ENCODE measurements at regions not wholly inside any gene's neighbourhood (a gene's known extent, or its start where the extent isn't known, plus 50 kb on each side); places are given as distances from the start of the nearest gene placed in this dataset.
"Not testable (repeated sequence)": the region's sequence is repeated elsewhere in the genome, so short reads cannot be mapped to it uniquely, and the experiment has no call there.

DNA sequence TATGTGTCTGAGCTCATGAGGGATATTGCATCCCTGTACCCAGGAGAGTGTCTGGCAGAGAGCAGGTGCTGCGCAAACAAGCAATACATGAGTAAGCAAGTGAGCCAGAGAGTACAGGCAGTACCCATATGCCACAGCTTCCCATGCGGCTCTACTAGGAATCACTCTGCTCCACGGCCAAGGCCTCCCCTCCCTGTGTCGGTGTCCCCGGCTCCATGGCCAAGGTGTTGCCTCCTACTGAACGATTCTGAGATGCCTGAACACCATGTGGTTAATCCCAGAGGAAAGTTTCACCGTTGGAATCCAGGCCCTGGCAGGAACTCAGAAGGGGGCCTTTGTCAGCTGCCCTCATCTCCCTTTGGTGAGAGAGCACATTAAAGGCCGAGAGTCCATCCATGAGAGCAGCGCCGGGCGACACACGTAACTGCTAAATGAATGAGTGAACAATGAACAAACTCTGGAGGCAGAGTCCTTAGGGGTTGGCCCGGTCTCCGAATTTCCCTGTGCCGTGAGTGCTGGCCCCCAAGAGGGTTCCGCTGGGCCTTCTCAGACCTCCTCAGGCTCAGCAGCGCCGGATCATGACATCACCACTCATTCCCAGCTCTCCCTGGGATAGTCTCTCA, 136.0 kb upstream of the FAM20C start:
- DNase-seq: no peak

DNA sequence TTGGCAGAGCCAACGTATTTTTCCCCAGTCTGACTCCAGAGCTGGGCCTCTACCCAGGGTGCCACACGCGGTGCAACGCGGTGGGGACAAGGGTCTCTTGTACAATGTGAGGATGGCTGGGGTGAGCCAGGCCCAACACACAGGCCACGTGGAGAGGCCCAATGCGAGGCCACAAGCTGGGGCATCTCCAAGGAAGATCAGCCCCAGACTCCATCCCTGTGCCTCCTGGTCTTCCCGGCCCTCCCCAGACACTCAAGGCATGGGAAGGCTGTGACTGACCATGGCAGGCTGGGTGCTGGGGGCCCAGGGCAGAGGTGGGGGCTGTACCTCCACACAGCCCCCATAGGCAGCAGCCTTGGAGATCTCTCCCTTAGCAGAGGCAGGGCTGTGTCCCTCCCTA, 135.3 kb upstream of the FAM20C start:
- DNase-seq: no peak

- no peak for DNase-seq
Measured at GRCh38 chr7:57482-58255, 134.7 kb upstream of the FAM20C start.

GRCh38 chr7:58316-58715, 134.1 kb upstream of the FAM20C start:
- no peak for DNase-seq

GRCh38 chr7:59079-60016, 133.0 kb upstream of the FAM20C start:
- DNase-seq: no peak

DNA sequence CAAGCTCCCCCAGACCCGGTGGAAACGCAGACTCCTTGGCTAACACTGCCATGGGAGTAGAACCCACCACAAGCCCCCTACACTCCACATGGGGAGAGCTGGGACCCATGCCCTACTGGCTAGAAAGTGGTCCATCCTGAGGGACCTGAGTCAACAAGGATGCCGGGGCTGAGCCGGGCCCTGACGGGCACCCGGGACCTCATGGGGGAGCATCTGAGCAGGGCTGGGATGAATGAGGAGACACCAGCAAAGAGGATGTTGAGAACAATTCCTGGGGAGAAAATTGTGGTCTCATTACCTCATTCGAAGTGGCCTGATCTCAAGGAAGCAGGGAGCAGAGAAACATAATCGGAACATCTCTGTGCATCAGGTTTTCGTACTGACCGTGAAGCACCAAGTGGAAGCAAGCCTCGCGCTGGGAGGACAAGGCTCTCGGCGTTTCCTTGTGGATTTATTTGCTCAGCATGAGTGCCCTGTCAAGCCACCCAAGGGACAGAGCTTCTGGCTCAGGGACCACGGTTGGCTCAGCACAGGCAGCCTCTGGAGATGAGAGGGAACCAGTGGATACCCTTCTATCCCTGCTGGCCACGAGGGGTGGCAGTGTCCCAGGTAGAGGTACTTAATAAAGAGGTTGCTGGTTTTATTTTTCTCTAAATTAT, 132.2 kb upstream of the FAM20C start:
- no peak for DNase-seq

GRCh38 chr7:60706-61105, 131.7 kb upstream of the FAM20C start:
- no peak for DNase-seq

- DNase-seq: no peak
Measured at GRCh38 chr7:61111-61510, 131.3 kb upstream of the FAM20C start.

DNA sequence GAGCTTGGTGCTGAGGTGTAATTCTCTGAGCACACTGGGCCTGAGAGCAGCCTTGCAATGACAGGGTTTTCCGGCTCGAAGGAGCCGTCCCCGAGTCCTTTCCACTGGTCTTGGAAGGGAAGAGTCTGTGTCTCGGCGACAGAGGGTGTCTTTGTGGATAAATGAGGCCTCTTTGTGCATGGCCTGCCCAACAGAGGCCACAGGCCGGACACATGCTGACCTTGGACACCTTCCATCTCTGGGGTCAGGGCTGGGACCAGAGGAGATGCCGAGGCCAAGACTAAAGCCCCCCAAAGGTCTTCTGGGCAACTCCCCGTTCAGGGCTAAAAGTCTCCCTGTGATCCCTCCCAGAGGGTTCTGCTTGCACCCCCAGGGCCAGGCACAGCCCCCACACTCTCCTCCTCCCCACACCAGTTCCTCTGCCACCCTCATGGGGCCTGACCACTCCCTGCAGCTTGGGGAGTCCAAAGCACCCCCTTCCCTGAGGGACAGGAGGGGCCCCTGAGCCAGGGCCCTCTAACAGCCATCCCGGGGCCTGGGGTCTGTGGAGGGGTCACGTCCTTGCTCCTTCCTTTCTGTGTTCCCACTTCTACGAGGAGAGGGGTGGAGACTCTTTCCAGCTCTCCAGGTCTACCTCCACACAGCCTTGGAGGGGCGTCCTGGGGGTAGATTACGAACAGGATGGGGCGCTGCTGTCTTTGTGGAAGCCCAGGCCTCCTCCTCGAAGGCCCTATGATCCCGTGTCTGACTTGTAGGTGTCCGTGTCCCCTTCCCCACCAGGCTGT, 130.6 kb upstream of the FAM20C start:
- DNase-seq: no peak

GRCh38 chr7:62361-63116, 129.8 kb upstream of the FAM20C start:
- no peak for DNase-seq

GRCh38 chr7:63117-63480, 129.3 kb upstream of the FAM20C start:
- no peak for DNase-seq

DNA sequence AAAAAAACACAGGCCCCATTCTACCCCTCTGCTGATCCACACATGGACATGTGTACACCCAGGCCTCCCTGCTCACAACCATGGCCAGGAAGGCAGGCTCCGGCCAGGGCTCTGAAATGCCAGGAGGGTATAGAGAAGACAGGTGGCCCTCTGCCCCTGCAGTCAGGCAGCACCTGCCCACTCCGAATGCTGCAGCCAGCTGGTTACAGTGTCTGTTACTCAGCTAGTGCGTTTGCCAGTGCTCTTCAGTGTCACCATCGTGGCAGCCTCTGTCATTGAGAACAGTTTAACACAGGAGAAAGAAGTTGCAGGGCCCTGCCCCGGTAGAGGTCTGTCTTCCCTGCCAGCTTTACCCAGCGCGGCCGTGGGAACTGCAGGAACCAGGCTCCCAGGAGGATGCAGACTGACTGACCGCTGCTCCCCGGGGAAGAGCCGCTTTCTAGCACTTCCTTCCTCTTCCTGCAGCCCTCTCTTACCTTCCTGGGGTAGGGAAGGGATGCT, 128.8 kb upstream of the FAM20C start:
- DNase-seq: no peak

DNA sequence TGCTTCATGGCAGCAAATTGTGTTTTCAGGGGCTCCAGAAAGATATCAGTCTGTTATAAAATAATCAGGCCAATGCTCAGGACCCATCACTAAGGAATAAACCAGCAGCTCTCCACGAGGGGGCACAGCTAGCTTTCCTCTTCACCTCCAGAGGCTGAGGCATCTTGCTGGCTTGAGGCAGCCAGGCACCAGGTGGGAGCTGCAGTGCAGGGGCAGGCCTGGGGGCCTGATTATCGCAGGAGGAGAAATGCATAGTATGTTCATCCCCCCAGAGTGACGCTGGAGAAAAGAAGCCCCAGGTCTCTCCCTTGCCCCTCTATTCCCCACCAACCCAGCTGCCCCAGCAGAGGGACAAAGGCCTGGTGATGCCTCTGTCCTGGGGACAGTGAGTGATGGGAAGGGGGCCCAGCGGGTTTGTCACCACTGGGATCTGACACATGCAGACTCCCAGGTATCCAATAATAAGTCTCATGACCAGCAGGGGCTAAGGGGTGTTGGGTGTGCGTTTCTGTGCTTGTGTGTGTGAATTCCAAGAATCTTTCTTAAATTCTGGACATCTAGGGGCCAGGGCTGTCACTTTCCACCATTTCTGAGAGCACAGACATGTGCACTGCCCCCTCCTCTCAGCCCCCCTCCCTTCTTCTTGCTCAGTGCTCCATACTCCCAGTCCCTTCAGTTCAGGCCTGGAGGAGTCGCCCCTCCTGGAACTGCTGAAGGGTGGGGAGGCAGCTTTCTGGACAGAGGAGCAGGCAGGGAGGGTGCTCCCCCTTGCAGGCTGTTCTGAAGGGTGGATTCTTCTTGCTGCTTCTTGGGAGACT, 128.1 kb upstream of the FAM20C start:
- peak; percentile 66 for DNase-seq

DNA sequence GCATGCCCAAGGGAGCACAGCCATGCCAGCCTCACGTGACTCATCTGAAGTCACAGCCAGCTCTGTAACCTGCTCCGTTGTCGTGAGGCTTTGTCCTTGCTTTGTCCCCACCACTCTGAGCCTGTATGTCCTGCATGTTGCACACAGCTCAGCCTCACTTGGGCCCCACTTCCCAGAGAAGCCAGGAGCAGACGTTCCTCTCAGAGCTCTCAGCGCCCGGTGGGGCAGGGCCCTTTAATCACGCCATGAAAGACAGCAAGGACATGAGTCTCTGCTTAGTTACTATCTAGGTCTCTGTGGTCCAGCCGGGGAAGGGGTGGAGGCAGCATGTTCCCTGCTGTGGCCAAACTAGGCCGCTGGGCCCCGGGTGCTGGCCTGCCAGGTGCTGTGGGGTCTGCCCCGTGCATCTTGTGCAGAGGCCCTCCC, 127.4 kb upstream of the FAM20C start:
- no peak for DNase-seq

- peak; percentile 61 for DNase-seq
Measured at GRCh38 chr7:65554-65953, 126.8 kb upstream of the FAM20C start.

DNA sequence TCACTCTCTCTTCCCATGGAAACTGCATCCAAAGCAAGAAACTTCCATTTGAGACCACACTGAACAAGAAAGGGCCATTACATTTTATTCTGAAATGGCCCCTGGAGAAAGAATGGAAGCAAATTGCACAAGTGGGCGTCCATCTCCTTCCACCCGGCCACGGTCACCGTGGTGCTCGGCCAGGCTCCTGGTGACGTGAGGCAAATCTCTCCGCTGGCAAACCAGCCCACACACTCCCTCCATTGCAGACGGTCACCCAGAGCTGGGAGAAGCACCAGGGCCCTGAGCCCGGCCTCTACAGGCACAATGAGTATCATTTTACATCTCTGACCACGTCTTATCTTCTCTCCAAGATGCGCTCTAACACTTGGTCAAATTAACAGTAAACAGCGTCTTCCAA, 126.1 kb upstream of the FAM20C start:
- DNase-seq: no peak

DNA sequence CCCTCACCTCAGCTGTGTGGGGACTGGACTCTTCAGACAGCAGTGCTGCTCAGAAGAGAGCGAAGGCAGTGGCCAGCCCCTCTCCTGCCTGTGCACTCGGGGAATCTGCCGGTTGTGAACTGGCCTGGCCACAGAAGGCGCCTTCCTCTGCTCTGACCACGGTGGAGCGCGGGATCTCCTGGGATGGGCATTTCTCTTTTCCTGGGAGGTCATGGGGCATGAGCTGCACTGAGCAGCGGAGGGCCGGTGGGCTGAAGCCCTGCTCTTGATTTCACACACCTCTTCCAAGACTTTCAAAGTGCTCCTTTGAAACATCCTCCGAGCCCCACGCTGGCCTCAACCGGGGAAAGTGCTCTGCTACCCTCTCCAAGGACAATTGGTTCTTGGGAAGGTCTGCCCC, 125.6 kb upstream of the FAM20C start:
- DNase-seq: no peak

GRCh38 chr7:67661-68395, 124.5 kb upstream of the FAM20C start:
- peak; percentile 24 for DNase-seq

DNA sequence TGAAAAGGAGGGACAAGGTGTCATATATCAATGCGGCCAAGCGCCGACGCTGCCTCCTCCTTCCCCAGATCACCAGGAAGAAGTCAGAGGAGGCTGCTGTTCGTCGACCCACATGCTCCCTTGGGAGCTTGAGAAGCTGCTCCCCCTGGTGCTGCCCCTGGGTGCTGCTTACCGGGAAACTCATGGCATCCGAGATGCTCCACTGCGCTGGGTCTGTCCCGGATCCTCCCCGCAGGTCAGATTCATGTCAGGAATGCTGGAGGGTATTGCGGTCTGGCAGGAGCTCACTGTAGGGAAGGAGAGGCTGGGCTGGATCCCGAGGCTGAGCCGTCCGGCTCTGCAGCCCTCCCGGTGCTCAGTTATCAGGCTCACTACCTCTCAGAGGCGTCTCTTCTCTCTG, 123.7 kb upstream of the FAM20C start:
- DNase-seq: no peak

DNA sequence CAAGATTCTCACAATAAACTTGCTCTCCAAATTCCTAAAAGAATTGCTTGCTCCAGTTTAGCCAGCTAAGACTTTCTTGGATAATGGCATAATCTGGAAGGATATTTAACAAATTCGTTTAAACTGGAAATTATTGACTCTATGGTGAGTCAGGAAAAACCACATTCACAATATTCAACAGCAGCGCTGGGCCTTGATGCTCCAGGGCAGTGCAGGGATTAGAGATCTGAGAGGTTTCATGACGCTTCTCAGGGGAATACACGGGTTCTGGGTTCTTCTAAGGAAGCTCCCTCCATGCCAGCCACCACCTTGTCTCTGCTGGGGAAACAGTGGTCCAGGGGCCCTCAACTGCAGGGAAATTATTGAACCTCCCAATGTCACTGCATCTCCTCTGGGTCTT, 123.3 kb upstream of the FAM20C start:
- not testable (repeated sequence) for DNase-seq

All from EL (cell line).